Mesothelial cell of epicardium (in vitro differentiated cells): ENCODE measurements at regions not wholly inside any gene's neighbourhood (a gene's known extent, or its start where the extent isn't known, plus 50 kb on each side); places are given as distances from the start of the nearest gene placed in this dataset.

ENCODE experiments used
- DNase-seq, 2 experiments: peaks; one replicate each; pipeline ENCODE4 v3.0.0; 2021; ENCODE audit warnings: low spot score in 2 of 2; ENCODE audit not compliant: unreplicated experiment in 2 of 2
- H3K27ac Mint-ChIP-seq: 2 replicates; pipeline ENCODE4 v1.8.0; 2021; ENCODE audit warnings: mixed read lengths
- H3K27me3 Mint-ChIP-seq: 2 replicates; pipeline ENCODE4 v1.8.0; 2021; ENCODE audit warnings: low read depth, mixed read lengths
- H3K36me3 Mint-ChIP-seq: 2 replicates; pipeline ENCODE4 v1.8.0; 2021; ENCODE audit warnings: mixed read lengths
- H3K4me1 Mint-ChIP-seq: 2 replicates; pipeline ENCODE4 v1.8.0; 2021; ENCODE audit warnings: mixed read lengths
- H3K4me3 Mint-ChIP-seq: 2 replicates; pipeline ENCODE4 v1.8.0; 2021; ENCODE audit warnings: mild to moderate bottlenecking, moderate library complexity, mixed read lengths
- H3K9me3 Mint-ChIP-seq: 2 replicates; pipeline ENCODE4 v1.8.0; 2021; ENCODE audit warnings: mixed read lengths
- CTCF ChIP-seq: fragments of 200-600 bp; sonication (generic); IDR thresholded peaks from one replicate; pipeline ENCODE4 v1.5.0; 2021; ENCODE audit warnings: antibody characterized with exemption; ENCODE audit not compliant: unreplicated experiment

DNA sequence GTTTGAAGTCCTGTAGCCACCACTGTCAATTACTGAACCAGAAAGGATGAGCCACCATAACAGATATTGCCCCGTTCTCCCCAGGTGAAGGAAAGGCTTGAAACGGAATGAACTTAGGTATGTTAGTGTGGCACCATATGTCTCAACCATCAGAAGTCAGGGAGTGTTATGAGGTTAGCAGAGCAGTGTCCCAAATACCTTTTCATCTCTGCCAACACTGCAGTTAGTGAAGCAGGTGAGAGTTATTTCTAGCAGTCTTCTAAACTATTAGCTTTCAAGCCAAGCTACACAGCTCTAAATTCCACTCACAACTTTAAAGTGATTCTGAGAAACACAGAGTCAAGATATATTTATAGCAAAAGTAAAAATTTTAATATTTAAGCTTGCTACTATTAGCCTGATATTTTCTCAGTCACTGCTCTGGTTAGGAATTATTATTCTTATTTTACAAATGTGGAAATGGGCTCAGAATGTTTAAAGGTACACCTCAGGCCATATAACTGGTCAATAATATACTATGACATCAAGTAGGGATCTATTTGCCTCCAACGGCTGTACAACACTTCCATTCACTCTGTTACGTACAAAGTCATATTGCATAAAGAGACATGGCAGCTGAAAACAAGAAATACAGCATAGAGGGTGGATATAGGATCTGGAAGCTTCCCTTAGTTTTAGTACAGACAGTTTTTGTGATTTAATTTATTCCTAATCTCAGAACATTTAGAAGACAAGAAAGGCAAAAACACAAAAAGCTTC, 1527.1 kb upstream of the PRR20A start:
- Mint-ChIP-seq H3K27me3 (no peaks in the 10 kb centered on the region), H3K9me3 (no peaks in the 10 kb centered on the region), H3K36me3 (no peaks in the 10 kb centered on the region), H3K4me1 (no peaks in the 10 kb centered on the region), H3K4me3 (no peak overlapping the region), H3K27ac (no peak overlapping the region)
- no peak for DNase-seq
- TF ChIP-seq CTCF: no peak

- Mint-ChIP-seq H3K4me1 (no peaks in the 10 kb centered on the region), H3K4me3 (no peak overlapping the region), H3K27ac (no peak overlapping the region), H3K36me3 (no peaks in the 10 kb centered on the region), H3K9me3 (no peaks in the 10 kb centered on the region), H3K27me3 (no peaks in the 10 kb centered on the region)
- TF ChIP-seq CTCF: no peak
- no peak for DNase-seq
Measured at GRCh38 chr13:55615081-55615480, 1525.6 kb upstream of the PRR20A start.

GRCh38 chr13:55617241-55617640, 1523.5 kb upstream of the PRR20A start:
- Mint-ChIP-seq H3K4me3 (no peak overlapping the region), H3K27me3 (no peaks in the 10 kb centered on the region), H3K27ac (no peak overlapping the region), H3K9me3 (no peaks in the 10 kb centered on the region), H3K36me3 (no peaks in the 10 kb centered on the region), H3K4me1 (no peaks in the 10 kb centered on the region)
- DNase-seq: no peak
- no peak for TF ChIP-seq CTCF

GRCh38 chr13:55627221-55627620, 1513.5 kb upstream of the PRR20A start:
- Mint-ChIP-seq H3K36me3 (no peaks in the 10 kb centered on the region), H3K27me3 (no peaks in the 10 kb centered on the region), H3K4me3 (no peak overlapping the region), H3K27ac (no peak overlapping the region), H3K9me3 (peaks cover 34% of the 10 kb centered on the region), H3K4me1 (no peaks in the 10 kb centered on the region)
- DNase-seq: no peak
- TF ChIP-seq CTCF: no peak

DNA sequence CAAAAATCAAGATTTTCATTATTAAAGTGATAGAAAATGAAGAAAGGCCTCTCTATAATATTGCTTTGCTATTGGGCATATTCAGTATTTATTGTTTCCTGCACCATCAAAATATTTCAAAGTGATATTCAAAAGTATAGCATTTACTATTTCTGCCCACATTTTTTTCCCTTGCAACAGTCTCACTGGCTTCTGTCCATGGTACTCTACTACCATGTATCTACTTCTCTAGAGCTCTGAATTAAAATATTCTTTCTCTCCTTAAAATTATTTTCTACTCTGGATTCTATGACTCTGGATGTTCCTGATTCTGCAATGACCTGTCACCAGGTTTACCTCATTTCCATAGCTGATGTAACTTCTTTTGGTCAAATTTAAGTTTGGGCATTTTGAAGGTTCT, 1508.3 kb upstream of the PRR20A start:
- Mint-ChIP-seq H3K9me3 (peaks cover 25% of the 10 kb centered on the region), H3K27ac (no peak overlapping the region), H3K4me1 (no peaks in the 10 kb centered on the region), H3K27me3 (no peaks in the 10 kb centered on the region), H3K4me3 (no peak overlapping the region), H3K36me3 (no peaks in the 10 kb centered on the region)
- DNase-seq: no peak
- no peak for TF ChIP-seq CTCF
